Amygdala (tissue), 56 donors: ENCODE measurements at regions not wholly inside any gene's neighbourhood (a gene's known extent, or its start where the extent isn't known, plus 50 kb on each side); places are given as distances from the start of the nearest gene placed in this dataset.

Experiments
- DNase-seq, 56 donors: peaks; one replicate each; lab custom pipeline; 2025; lab: John Stamatoyannopoulos, UW

DNA sequence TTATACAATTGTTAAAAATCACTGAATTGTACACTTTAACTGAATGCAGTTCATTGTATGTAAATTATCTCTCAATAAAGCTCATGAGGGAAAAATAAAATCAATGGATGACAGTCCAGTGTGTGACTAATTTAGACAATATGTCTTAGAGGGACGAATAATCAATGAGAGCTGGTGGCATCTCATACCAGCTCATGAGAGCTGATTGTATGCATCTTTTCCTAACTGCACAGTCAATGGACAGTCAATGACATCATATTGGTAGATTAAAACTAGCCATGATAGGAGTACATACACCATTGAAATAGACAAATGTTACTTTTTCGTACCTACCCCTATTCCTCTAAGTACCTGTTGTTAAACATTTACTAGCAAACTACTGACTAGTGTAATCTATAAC lies 946.1 kb downstream of the SQOR start:
- no peak for DNase-seq

DNA sequence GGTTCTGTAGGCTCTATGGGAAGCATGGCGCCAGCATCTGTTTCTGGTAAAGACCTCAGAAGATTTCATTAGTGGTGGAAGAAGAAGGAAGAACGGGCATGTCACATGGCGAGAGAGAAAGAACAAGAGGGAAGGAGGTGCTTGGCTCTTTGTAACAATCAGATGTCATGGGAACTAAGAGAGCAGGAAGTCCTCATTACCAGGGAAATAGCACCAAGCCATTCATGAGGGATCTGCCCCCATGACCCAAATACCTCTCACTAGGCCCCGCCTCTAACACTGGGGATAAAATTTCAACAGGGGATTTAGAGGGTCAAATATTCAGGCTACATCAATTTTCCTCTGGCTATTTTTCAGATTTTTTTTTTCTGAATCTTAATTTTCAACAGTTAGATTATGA lies 954.3 kb downstream of the SQOR start:
- no peak for DNase-seq

DNA sequence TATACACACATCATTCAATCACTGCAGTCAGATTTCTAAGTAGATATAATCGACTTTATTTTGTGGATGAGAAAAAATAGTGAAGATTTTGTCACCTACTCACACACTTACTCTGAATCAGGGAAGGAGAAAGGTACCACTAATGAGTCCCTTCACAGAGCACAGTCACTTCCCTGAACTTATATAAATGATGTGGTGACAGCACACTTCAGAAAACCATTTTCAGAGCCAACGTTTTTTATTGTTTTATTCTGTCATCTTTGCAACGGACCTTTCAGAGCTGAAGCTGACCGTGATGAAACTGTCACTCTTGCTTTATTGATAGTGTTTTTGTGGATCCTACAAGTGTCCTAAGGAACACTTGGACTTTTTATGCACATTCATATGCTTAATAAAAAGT lies 956.6 kb downstream of the SQOR start:
- no peak for DNase-seq

DNA sequence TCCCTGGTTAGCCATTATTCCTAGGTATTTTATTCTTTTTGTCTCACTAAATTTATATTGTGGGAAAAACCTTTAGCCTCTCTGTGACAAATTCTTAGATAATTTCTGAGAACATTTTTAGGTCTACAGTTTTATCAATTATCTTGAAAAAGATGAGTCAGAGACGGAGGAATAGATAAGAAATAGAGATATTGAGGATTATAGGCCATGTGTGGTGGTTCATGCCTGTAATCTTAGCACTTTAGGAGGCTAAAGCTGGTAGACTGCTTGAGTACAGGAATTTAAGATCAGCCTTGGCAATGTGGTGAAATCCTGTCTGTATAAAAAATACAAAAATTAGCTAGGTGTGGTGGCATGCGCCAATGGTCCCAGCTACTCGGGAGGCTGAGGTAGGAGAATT lies 960.2 kb downstream of the SQOR start:
- no peak for DNase-seq

DNA sequence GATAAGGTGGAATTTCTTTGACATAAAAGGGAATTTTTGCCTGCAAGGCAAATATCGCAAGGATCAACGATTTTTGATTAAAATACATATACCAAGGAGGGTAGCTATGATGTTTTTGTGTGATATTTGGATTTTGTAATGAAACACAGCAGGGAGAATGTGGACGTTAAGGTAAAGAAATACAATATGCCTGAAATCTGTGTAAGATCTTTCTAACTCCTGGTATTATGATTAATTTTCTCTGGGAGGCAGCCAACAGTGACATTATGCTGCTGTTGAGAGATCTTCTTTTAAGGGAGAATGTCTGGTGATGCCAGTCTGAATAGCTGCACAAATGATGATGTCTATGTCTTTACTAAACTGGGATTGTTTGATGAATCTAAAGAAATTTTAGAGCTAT lies 972.2 kb downstream of the SQOR start:
- no peak for DNase-seq

DNA sequence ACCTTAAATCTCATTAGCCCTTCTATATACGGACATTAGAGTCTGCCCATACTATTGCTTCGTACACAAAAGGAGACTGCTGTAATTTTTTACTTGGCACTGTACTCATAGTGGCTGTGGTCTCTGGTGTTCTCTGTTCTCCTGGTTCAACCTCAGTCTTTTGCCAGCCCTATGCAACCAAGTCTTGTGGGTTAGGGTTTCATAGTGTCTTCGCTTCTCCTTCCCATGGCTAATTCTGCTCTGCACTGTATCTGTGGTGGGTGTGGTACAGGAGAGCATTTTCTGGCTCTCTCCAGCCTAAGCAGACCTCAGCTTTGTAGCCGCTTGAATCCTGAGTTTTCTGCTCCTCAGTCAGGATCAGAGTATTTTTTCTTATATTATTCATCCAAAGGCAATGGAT lies 981.2 kb downstream of the SQOR start:
- no peak for DNase-seq

DNA sequence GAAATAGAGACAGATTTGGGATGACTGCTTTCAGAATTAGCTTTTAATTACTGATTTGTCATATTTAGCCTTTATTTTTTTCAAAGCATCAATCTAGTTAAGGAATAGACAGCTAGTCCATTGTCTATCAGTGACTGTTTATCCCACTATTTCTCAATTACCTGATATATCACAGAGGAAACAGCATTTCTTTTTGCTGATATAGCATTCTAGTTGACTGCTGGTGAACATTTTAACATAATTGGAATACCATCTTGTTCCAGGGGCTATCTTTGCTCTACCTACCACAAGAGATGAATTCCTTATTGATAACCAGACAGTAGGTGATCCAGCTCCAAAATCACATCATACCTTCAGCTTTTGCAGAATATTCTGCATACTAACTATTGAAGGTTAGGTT lies 982.7 kb downstream of the SQOR start:
- DNase-seq, result no peak

DNA sequence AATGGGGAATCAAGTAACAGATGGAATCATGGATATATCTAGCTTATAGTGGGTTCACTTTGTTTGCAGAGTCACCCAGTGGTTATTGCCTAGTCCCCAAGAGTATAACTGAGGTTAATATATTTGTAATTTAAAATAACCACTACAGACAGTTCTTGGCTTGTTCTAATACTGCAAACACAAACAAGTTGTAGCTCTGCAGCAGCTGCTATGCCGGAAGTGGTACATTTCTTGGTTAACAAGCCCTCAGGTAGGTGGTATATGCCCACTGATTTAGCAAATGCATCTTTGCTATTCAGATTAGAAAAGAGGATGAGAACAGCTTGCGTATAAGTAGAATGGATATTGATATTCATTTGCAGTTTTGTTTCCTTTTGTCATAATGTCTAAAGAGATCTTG lies 984.2 kb downstream of the SQOR start:
- no peak for DNase-seq

DNA sequence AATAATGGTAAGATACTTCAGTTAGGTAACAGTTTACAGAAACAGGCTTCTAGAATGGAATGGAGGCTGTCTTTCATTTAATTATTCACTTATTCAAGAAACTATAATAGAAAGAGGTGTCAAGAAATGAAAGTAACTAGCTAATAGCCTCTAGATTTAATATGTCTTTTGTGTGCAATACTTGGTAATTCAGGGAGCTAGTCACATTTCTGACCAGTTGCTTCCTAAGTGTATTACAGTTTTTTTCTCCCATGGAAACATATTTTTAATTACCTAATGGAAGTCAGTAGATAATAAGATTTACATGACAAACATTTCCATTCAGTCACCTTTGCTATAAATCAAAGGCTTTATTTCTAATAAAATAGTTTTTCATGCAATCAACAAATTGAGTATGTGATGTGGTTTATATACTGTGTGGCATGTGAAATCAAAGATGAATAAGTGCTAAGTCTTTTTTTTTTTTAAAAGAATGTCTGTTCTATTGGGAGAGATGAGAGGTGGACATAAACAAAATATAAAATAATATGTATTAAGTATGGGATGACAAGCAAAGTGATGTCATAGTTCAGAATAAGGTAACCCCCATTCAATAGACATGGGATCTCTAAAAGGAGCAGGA lies 985.7 kb downstream of the SQOR start:
- no peak for DNase-seq

DNA sequence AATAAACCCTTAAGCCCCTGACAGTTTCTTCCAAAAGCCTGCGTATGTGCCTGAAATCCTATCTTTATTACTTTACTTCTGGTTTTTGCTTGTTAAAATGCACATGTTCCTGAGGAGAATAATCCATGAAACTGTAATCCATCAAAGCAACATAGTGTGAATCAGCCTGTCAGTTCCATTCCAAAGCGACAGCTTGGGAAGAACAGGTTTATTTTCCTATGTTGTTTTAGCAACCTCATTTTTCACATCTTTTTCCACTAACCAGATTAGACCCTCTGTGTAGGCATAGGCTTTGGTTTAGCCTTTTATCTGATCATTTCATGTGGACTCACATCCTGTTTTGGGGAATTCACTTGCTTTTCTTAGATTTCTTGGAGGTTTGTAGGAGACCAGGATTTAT lies 988.0 kb downstream of the SQOR start:
- DNase-seq, result no peak

DNA sequence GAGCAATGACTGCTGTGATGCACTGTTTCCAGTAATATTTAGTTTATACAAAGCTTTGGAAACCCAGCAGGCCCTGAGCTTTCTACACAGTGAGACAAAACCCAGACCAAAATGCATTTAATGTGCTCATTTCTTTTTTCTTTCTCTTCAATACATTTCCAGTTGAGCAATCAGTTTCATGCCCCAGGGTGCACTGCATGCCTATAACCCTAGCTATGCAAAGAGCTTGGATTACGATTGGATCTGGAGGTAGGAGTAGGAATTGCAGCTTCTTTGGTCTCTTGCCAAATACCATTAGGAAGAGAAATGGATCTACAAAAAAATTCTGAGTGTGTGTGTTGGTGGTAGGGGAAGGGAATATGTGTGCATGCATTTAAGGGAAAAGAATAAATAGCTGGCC lies 1001.4 kb downstream of the SQOR start:
- no peak for DNase-seq

DNA sequence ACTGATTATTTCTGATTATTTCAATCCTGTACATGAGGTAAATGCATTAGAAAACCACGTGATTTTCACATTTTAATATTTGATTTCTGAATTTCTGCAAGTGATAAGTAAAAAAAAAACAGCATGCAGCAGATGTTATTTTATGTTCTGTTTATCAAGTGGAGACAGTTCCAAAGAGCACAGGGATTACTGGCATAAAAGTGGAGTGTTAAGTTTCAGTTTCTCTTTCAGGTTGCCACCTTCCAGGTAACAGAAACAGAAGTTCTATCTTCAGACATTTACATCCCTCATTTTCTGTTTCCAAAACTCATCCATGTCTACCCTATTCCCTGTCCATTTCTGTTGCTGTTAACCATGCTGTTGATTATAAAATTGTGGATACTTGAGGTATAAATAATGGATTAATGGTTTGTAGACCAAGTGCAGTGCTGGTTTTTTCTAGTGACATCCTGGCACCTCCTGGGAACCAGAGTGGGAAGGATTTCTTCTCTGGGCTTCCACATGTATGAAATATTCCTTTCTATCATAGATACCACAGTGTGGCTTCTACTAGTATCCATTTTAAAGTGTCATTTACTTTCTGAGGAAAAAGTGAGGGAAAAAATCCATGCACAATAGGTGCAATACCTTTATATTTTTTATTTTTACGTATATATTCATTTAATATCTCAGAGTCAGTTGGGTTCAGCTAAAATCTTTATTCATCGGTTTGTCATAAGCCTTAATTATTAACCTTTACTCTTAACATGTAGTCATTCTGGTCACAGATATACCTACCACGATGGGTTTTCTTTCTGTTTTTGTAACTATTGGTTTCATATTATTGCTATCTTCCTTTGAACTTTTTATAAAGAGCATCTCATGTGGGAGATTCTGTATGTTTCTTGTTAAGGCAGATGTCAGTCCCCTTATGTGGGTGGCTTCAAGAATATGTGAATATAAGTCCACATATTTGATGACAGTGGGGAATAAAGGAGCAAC lies 1010.0 kb downstream of the SQOR start:
- no peak for DNase-seq

DNA sequence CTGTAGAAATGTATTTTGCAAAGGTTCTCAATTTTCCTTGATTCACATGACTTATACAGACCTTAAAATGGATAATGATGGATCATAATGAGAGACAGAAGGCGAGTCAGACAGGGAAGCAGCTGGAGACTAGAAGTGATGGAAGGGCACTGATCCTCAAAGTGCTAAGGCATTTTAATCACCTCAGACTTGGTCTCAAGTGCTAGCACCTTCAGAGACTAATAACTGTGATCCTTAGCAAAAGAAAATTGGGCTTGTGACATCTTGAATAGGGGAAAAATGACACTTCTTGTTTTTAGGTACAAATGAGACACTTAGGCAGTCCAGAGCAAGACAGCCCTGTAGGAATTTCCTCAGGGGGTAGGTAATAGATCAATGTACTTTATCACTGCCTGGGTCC lies 1011.7 kb downstream of the SQOR start:
- DNase-seq, result no peak

DNA sequence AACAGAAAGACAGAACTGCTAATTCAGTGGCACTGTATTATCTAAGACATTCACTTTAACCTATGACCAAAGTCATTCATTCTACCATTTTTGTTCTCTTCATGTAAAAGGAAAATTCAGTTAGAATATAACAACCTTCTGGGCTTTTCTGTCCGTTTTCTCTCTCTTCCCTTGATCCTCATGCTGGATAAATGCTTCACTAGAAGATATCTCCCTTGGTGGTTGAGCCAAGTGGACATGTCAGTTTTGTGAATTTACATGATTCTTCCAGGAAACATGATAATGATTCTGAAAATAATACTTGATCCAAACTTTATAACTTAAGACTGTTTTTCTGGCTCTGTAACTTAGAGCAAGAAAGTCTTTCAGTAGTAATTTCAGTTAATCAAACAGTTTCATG lies 1012.2 kb downstream of the SQOR start:
- no peak for DNase-seq

DNA sequence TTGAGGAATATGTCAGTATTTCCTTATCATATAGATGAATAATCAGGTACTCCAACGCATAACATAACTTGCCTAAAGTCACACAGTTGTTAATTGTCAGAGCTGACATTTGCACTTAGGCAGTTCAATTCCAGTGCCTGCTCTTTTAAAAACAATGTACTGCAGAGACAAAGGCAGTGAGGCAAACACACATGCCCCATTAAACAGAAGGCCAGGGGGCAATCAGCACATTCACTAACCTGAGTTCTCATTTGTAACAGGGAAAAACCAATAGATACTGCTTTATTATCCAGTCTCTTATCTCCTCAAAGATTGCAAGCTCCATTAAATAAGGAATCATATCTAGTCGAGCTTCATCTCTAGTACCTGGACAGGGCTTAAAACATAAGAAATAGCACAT lies 1017.4 kb downstream of the SQOR start:
- DNase-seq, result no peak

DNA sequence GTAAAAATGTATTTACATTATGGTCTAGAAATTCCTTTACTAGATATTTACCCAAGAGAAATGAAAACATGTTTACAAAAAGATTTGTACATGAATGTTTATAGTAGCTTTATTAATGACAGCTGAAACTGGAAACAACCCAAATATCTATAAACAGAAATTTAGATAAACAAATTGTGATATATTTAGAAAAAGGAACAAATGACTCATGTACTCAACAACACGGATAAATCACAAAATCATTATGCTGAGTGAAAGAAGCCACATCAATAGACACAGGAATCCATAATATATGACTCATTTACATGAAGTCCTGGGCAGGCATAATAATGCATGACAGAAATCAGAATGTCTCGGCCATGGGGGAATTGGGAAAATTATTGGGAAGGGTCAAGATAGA lies 1020.2 kb downstream of the SQOR start:
- no peak for DNase-seq

DNA sequence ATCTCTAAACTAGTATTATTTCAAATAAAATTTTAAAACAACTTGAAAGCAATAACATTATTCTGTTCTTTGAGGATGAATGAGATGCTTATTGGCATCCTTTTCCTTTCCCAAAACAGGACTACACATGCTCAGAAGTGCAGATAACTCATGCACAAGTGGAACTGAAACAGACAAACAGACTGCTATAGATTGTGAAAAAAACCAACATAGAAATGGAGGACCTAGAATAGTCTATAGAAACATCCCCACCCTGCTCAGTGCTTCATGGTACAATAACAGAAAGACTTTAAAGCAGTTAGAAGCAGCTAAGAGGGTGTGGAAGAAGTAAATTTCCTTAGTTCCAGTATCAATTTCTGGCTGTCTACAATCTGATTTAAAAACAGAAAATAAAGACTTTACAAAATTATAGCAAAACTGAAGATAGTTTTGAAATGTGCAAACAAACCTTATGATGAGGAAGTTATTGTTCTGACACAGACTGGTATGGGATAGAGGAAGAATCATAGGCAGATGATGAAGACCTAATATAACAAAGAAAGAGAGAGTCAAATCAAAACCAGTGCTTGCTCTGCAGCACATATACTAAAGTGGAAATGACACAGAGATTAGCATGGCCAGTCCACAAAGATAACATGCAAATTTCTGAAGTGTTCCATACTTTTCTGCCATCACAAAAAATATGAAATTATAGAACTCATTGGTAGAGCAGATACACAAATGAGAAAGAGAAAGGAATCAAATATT lies 1025.4 kb downstream of the SQOR start:
- no peak for DNase-seq

DNA sequence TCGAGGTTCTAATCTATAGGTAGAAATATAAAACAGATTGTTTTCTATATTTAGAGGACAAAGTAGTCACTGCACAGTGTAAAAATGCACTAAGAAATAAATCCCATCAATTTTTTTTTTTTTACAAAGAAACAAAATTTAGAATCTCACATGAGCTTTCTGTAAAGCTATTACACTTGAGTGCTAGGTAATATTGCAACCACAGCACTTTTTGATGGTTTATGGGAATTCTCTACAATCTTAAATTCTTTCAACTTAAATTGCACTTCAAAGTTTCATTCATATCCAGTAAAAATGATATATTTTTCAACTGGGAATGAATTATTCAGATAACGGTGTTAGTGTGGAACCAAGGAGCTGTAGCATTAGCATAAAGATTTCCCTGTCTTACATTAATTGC lies 1035.4 kb downstream of the SQOR start:
- no peak for DNase-seq

DNA sequence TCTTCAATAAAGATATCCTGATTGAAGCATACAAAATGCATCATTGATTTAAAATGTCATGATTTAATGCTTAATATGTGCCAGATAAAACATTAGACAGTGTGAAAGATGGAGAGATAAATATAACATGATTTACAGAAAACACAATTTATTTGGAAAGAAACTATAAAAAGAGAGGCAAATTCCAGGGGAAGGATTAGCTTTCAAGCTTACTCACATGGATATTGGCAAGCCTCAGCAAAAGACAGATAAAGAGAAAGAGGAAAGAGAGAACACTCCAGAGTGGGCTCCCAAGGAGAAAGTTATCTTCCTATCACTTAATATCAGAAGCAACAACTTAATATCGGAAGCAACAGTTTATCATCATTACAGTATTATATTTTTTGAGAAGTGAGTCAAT lies 1036.5 kb downstream of the SQOR start:
- no peak for DNase-seq

DNA sequence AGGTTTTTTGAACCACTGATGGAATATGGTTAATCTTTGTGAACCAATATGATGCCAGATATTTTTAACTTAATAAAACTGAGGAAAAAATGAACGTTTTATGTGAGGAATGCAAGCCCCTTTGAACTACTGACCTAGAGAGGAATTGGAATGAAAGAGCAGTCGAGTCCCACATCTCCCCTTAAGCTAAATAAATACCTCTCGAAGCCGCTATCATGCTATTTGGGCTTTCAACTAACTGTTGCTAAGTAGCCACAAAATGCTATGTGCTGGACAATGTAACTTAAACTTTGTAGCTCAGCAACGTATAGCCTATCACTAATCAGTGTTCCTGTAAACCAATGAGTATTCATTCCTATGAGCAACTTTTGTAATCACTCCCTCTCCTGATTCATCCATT lies 1037.2 kb downstream of the SQOR start:
- no peak for DNase-seq
